Omental fat pad (tissue), 3 donors: ENCODE measurements at regions not wholly inside any gene's neighbourhood (a gene's known extent, or its start where the extent isn't known, plus 50 kb on each side); places are given as distances from the start of the nearest gene placed in this dataset.
A peak's percentile ranks its signal among the peaks of the same experiment; 100 is the strongest.
"Not testable (repeated sequence)": the region's sequence is repeated elsewhere in the genome, so short reads cannot be mapped to it uniquely, and the experiment has no call there.

Source experiments
- ATAC-seq: fragments of 150-250 bp; one replicate; pipeline ENCODE4 v1.9.1; 2016; ENCODE audit warnings: mild to moderate bottlenecking, moderate library complexity; ENCODE audit not compliant: low FRiP score
- DNase-seq: peaks from one replicate; pipeline ENCODE4 v3.0.0-alpha.2; 2019; ENCODE audit warnings: low spot score
- TF ChIP-seq, protein P1 (sequence below), 3 donors: fragments of 450-650 bp; IDR thresholded peaks; one replicate each; pipeline ENCODE4 v1.5.1; 2016 to 2017; ENCODE audit warnings: antibody characterized with exemption in 3 of 3, mild to moderate bottlenecking in 3 of 3, moderate library complexity in 2 of 3

DNA sequence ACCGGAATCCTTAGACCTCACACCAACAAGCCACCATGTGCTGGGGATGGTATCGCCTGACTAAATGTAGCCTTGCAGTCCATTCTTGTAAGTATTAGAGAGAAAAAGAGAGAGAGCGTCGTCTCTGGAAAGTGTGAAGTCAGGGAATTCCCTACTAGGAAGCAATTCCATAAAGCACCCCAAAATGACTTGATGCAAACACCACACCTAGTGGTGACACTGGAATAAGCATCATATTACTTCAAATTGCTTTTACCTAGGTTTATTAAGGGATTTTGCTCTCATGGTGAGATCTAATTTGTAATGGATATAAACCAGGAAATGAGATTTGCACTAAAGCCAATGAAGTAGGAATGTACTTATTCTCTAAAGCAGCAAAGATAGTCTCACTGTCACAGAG, 111.4 kb upstream of the METTL9 start:
- ATAC-seq, DNase-seq: not testable (repeated sequence)

DNA sequence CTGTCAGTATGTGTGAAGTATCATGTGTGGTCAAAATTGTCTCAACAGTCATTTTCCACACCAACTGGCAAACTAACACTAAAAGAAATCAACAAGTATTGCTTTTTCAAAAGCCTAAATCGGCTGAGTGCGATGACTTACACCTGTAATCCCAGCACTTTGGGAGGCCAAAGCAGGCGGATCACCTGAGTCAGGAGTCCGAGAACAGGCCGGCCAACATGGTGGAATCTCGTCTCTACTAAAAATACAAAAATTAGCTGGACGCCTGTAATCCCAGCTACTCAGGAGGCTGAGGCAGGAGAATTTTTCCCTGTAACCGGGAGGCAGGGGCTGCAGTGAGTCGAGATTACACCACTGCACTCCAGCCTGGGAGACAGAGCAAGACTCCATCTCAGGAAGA, 100.3 kb upstream of the METTL9 start:
- ATAC-seq, result not testable (repeated sequence)

GRCh38 chr16:21501223-21501868, 98.0 kb upstream of the METTL9 start:
- peak; percentile 74 for ATAC-seq
- DNase-seq, result not testable (repeated sequence)

More for the DNA sequence above, 100.3 kb upstream of the METTL9 start:
- not testable (repeated sequence) for DNase-seq

- DNase-seq (peak; percentile 57), ATAC-seq (peak; percentile 99)
- TF ChIP-seq, protein P1, sequence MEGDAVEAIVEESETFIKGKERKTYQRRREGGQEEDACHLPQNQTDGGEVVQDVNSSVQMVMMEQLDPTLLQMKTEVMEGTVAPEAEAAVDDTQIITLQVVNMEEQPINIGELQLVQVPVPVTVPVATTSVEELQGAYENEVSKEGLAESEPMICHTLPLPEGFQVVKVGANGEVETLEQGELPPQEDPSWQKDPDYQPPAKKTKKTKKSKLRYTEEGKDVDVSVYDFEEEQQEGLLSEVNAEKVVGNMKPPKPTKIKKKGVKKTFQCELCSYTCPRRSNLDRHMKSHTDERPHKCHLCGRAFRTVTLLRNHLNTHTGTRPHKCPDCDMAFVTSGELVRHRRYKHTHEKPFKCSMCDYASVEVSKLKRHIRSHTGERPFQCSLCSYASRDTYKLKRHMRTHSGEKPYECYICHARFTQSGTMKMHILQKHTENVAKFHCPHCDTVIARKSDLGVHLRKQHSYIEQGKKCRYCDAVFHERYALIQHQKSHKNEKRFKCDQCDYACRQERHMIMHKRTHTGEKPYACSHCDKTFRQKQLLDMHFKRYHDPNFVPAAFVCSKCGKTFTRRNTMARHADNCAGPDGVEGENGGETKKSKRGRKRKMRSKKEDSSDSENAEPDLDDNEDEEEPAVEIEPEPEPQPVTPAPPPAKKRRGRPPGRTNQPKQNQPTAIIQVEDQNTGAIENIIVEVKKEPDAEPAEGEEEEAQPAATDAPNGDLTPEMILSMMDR (IDR thresholded peaks at IDR 0.05), result no peak
Measured at GRCh38 chr16:21501869-21502667, 97.3 kb upstream of the METTL9 start.

GRCh38 chr16:21503574-21503920, 95.8 kb upstream of the METTL9 start:
- not testable (repeated sequence) for DNase-seq, ATAC-seq

GRCh38 chr16:21503941-21504832, 95.2 kb upstream of the METTL9 start:
- not testable (repeated sequence) for ATAC-seq, DNase-seq

DNA sequence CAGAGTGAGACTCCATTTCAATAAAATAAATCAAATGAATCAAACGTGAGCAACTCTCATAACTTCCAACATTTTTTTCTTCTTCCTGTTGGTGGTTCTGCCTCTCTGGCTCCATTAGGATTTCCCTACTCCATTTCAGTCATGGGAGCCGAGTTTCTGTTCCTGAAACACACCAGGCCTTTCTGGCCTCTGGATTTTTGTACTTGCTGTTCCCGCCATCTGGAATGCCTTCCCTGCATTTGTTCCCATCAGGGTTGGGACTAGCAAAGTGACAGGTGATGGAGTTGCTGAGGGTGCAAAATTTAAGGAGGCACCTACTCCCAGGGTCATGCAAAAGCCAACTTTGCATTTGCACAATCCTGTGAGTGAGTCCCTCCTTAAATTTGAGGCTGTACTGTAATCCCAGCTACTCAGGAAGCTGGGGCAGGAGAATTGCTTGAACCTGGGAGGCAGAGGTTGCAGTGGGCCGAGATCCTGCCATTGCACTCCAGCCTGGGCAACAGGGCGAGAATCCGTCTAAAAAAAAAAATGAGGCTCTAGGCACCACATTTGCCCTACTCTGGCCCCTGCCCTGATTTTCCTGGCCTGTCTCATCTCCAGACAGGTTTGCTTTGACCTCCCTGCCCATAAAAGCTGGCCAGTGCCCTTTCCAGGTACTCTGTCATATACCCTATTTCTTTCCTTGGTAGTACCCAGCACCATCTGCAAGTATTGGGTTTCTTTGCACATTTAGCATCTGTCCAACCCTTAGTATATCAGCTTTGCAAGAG, 93.4 kb upstream of the METTL9 start:
- not testable (repeated sequence) for DNase-seq, ATAC-seq

DNA sequence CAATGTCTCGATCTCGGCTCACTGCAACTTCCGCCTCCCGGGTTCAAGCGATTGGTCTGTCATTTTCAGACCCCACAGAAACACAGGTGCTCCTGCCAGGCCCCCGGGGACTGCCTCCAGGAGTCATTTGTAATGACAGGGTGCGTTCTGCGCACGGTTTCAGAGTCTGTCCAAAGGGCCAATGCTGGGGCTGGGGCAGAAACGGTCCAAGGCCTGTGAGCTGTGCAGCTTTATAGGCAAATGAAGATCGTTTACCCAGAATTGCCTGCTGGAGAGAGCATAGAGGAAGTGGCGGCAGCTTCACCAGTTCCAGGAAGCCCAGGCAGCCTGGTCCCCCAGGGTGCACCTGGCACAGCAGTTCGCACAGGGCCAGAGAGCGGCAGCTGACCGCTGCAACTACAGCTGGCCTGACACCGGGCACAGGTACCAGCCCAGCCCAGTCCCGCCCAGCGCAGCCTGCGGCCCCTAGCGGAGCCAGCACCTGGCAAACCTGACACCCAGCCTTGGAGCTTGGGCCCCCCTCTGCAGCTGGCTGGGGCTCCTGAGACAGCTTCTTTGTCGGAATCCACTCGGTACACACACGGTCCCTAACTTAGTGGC, 92.4 kb upstream of the METTL9 start:
- not testable (repeated sequence) for DNase-seq, ATAC-seq

- not testable (repeated sequence) for ATAC-seq, DNase-seq
Measured at GRCh38 chr16:21507631-21508305, 91.6 kb upstream of the METTL9 start.

DNA sequence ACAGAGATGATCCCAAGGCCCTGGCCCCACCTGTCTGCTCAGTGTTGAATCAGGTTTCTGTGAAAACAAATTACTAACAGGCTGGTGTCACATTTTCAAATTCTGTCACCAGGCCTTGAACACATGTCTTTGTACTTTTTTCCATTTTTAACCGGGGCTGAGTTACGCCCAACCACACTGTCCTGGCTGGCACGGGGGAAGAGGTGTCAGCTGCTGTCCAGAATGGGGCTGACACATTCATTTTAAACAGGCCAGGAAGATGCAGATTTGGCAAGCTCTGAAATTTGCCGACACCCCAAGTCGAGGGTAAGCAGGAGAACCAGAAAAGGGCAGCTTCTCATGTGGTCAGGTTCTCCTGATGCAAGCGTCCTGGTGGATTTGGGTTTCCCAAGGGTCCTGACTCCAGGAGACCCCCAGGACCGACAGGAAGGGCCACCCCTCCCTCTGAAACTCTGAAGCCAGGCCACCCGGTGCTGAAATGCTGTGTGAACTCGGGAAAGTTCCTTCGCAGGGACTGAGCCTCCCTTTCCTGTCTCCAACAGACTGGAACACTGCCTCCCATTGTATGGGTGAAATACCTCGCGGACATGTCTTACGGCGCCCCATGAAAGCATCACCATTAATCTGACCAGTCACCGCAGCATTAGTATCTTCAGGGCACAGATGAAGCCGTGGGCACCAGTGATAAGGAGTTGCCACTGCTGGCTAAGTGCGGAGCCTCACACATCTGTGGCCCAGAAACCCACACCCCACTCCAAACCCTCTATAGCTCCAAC, 90.5 kb upstream of the METTL9 start:
- DNase-seq, ATAC-seq: not testable (repeated sequence)

DNA sequence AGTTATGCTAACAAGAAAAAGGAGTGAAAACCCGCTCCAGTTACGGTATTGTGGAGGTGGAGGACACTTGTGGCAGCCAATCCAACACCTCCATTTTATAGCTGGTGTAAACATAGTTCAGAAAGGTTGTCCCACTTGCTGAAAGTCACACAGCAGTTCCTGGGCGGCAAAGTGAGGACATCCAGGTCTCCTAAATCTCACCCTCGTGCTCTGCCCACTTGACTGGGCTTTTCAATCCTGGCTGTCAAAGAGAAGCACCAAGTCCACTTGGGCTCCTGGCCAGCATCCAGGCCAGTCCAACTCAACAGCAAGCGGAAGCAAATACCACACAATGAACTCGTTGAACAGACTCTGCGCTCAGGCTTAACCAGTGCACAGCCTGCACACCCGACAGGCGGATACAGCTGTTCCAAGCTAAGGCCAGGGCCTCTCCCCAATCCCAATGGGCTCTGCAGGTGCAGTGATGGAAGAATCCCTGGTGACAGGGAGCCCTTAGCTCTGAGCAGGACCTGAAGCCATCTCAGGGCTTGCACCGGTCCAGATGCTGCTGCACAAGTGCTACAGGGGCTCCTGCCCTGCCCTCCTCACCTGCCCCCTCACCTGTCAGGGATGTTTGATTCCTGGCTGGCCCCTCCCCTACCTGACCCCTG, 89.8 kb upstream of the METTL9 start:
- DNase-seq, ATAC-seq: not testable (repeated sequence)

DNA sequence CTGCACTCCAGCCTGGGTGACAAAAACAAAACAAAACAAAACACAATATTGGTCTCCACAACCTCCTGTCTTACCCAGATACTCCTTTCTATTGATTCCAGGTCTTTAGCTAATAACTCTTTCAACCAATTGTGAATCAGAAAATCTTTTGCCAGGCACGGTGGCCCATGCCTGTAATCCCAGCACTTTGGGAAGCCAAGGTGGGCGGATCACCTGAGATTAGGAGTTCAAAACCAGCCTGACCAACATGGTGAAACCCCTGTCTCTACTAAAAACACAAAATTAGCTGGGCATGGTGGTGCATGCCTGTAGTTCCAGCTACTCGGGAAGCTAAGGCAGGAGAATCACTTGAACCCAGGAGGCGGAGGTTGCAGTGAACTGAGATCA, 88.5 kb upstream of the METTL9 start:
- DNase-seq, ATAC-seq: not testable (repeated sequence)

DNA sequence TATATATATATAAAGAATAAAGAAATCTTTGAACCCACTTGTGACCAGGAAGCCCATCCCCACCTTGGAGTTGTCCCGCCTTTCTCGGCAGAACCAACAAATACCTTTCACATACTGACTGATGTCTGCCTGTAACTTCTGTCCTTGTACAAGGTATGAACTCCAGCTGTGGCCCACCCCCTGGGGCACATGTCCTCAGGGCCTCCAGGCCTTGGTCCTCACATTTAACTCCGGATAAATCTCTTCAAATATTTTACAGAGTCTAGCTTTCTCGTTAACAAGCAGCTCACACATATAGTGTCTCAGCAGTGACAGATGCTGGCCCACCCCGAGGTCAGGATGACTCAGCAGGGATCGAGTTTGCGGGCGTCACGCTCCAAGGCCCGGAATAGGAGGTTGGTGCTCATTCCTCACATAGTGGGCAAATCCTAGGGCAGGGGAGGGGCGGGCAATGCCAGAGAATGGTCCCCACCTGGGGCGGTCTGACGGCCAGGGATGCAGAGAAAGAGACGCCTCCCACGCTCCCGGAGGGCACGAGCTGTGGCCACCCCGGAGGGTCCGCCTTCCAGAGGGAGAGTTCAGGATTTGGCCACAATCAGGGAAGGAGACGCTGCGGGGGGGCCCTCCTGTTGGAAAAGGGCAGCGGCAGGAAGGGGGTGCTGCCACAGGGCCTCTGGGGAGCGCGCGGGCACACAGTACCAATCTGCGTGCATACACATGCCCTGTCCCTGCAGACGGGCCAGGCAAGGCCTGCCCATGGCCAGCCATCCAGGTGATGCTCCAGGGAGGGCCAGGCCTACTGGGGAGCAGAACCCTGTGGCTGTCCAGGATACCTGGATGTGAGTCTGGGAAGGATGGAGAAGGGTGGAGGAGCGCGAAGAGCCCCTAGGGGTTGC, 87.8 kb upstream of the METTL9 start:
- DNase-seq, result not testable (repeated sequence)

More for the DNA sequence above, 87.8 kb upstream of the METTL9 start:
- ATAC-seq, result peak; percentile 63
